ENCODE measurements at regions not wholly inside any gene's neighbourhood (a gene's known extent, or its start where the extent isn't known, plus 50 kb on each side); places are given as distances from the start of the nearest gene placed in this dataset.

GRCh38 chr18:22110461-22110924, 58.9 kb upstream of the GATA6 start:
- Histone ChIP-seq H3K4me1 (ENCODE audit: low read depth) (peaks cover 8% of the 10 kb centered on the region), H3K27ac (no peak overlapping the region), H3K27me3 (no peaks in the 10 kb centered on the region), H3K36me3 (no peaks in the 10 kb centered on the region), H3K4me3 (no peak overlapping the region), H3K9me3 (ENCODE audit: low read depth) (no peaks in the 10 kb centered on the region)
- no peak for TF ChIP-seq CTCF (IDR thresholded peaks at IDR 0.05; ENCODE audit: low read depth, low read length)
- peak in 1 of 2 donors; percentile 46 for DNase-seq (ENCODE audit: low read depth in 1 of 2, low spot score in 1 of 2)

DNA sequence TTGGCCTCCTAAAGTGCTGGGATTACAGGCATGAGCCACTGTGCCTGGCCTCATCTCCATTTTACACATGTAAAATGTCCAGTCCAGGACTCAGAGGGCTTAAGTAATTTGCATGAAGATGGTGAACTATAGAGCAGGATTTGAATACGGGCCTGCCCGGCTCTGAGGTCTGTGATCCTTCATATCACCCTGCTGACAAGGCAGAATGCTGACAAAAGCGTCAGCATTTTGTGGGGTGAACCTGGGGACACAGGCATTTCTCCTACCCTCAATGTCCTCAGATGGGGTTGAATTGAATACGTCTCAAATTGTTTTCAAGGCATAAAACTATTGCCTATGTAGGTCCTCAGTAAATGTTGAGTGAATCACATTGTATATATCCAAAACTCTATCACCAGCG, 57.2 kb upstream of the GATA6 start:
- H3K36me3 ChIP-seq = no peaks in the 10 kb centered on the region
- peaks cover 10% of the 10 kb centered on the region for H3K4me1 ChIP-seq (ENCODE audit: low read depth)
- H3K27ac ChIP-seq = no peak overlapping the region
- TF ChIP-seq CTCF (IDR thresholded peaks at IDR 0.05; ENCODE audit: low read depth, low read length) = no peak
- H3K4me3 ChIP-seq = no peak overlapping the region
- no peaks in the 10 kb centered on the region for H3K9me3 ChIP-seq (ENCODE audit: low read depth)
- DNase-seq (ENCODE audit: low read depth in 1 of 2, low spot score in 1 of 2) = no peak
- no peaks in the 10 kb centered on the region for H3K27me3 ChIP-seq

GRCh38 chr18:22113144-22113844, 56.1 kb upstream of the GATA6 start:
- Histone ChIP-seq H3K36me3 (no peaks in the 10 kb centered on the region), H3K4me3 (no peak overlapping the region), H3K4me1 (ENCODE audit: low read depth) (peaks cover 10% of the 10 kb centered on the region), H3K27ac (peak overlapping the region; percentile 34), H3K9me3 (ENCODE audit: low read depth) (no peaks in the 10 kb centered on the region), H3K27me3 (no peaks in the 10 kb centered on the region)
- DNase-seq (ENCODE audit: low read depth in 1 of 2, low spot score in 1 of 2) = no peak
- no peak for TF ChIP-seq CTCF (IDR thresholded peaks at IDR 0.05; ENCODE audit: low read depth, low read length)

DNA sequence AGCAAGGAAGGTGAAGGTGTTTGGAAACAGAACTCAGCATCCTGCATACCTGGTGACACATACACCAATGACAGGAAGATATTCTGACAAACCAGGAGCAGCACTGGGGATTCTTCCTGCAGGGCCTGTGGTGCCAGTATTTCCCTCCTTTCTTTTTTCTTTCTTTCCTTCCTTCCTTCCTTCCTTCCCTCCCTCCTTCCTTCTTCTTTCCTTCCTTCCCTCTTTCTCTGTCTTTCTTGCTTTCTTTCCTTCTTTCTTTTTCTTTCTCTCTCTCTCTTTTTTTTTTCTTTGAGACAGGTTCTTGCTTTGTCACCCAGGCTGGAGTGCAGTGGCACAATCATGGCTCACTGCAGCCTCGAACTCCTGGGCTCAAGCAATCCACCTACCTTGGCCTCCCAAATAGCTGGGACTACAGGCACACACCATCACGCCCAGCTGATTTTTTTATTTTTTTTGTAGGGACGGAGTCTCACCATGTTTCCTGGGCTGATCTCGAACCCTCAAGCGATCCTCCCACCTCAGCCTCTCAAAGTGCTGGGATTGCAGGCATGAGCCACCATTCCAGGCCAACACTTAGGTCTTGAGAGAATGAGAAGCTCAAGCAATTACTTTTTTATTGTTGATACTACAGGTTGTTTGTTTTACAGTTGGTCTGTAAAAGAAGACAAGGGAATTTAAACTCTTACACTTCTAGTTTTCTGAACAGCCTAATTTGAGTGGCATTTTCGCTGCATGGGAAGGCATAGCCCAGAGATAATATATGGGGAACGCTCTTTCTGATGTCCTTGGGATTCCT, 54.7 kb upstream of the GATA6 start:
- Histone ChIP-seq H3K4me1 (ENCODE audit: low read depth) (peaks cover 10% of the 10 kb centered on the region), H3K4me3 (no peak overlapping the region), H3K27me3 (no peaks in the 10 kb centered on the region), H3K27ac (no peak overlapping the region), H3K9me3 (ENCODE audit: low read depth) (no peaks in the 10 kb centered on the region), H3K36me3 (no peaks in the 10 kb centered on the region)
- no peak for DNase-seq (ENCODE audit: low read depth in 1 of 2, low spot score in 1 of 2)
- no peak for TF ChIP-seq CTCF (IDR thresholded peaks at IDR 0.05; ENCODE audit: low read depth, low read length)

GRCh38 chr18:22115573-22115972, 53.8 kb upstream of the GATA6 start:
- Histone ChIP-seq H3K27ac (peak overlapping the region; percentile 10), H3K4me3 (no peak overlapping the region), H3K4me1 (ENCODE audit: low read depth) (peaks cover 10% of the 10 kb centered on the region), H3K36me3 (no peaks in the 10 kb centered on the region), H3K27me3 (no peaks in the 10 kb centered on the region), H3K9me3 (ENCODE audit: low read depth) (no peaks in the 10 kb centered on the region)
- TF ChIP-seq CTCF (IDR thresholded peaks at IDR 0.05; ENCODE audit: low read depth, low read length) = no peak
- peak in 1 of 2 donors; percentile 31 for DNase-seq (ENCODE audit: low read depth in 1 of 2, low spot score in 1 of 2)
